Ishikawa (cell line): ENCODE measurements at regions not wholly inside any gene's neighbourhood (a gene's known extent, or its start where the extent isn't known, plus 50 kb on each side); places are given as distances from the start of the nearest gene placed in this dataset.

Experiments used
- CEBPB ChIP-seq: IDR thresholded peaks from 2 replicates; pipeline ENCODE4 v1.6.1; 2012
- CREB1 ChIP-seq: IDR thresholded peaks from 2 replicates; pipeline ENCODE4 v1.6.1; 2012; ENCODE audit warnings: low read depth
- EGR1 ChIP-seq: IDR thresholded peaks from 2 replicates; pipeline ENCODE4 v1.6.1; 2012
- EP300 ChIP-seq: IDR thresholded peaks from 2 replicates; pipeline ENCODE4 v1.6.1; 2012; ENCODE audit warnings: borderline replicate concordance
- FOXM1 ChIP-seq: IDR thresholded peaks from 2 replicates; pipeline ENCODE4 v1.6.1; 2012; ENCODE audit warnings: low read depth, borderline replicate concordance
- NFIC ChIP-seq: IDR thresholded peaks from 2 replicates; pipeline ENCODE4 v1.6.1; 2012
- RAD21 ChIP-seq: IDR thresholded peaks from 2 replicates; pipeline ENCODE4 v1.6.1; 2012; ENCODE audit warnings: low read depth
- TAF1 ChIP-seq: IDR thresholded peaks from 2 replicates; pipeline ENCODE4 v1.6.1; 2012; ENCODE audit warnings: low read depth, mild to moderate bottlenecking
- TCF12 ChIP-seq: IDR thresholded peaks from 2 replicates; pipeline ENCODE4 v1.6.1; 2012; ENCODE audit warnings: low read depth
- TEAD4 ChIP-seq: IDR thresholded peaks from 2 replicates; pipeline ENCODE4 v1.6.1; 2012
- USF1 ChIP-seq: IDR thresholded peaks from 2 replicates; pipeline ENCODE4 v1.6.1; 2012
- YY1 ChIP-seq: IDR thresholded peaks from 2 replicates; pipeline ENCODE4 v1.6.1; 2012; ENCODE audit warnings: low read depth
- ZBTB7A ChIP-seq: IDR thresholded peaks from 2 replicates; pipeline ENCODE4 v1.6.1; 2012; ENCODE audit warnings: low read depth
- TF ChIP-seq, protein P1 (sequence below): IDR thresholded peaks from 2 replicates; pipeline ENCODE4 v1.6.1; 2012
- TF ChIP-seq, protein P2 (sequence below): IDR thresholded peaks from 2 replicates; pipeline ENCODE4 v1.6.1; 2012; ENCODE audit warnings: low read depth, mild to moderate bottlenecking

DNA sequence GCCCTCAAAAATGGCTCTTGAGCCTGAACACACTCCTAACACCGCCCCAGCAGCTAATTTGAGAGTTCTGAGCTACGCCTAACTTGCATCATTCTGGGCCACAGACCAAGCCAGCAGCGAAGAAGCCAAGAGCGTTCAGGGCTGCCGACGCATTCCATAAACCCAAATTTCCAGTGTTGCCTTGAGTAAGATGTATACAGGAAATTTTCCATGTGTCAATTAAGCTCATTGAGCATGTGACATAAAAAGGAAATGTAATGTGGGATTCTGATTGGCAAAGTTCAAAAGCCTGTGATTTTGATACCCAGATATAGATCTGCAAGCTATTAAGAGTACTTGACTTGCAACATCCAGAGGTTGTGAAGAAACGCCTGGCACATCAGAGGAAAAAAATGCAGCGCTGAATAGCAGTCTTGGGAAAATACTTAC lies 148.6 kb upstream of the NR2F2 start:
- TF ChIP-seq, protein P1, sequence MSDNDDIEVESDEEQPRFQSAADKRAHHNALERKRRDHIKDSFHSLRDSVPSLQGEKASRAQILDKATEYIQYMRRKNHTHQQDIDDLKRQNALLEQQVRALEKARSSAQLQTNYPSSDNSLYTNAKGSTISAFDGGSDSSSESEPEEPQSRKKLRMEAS: no peak

- TF ChIP-seq EP300 (no peak), ZBTB7A (no peak), NFIC (no peak), TAF1 (no peak), TEAD4 (no peak), CEBPB (no peak), YY1 (no peak), TCF12 (no peak), FOXM1 (no peak), USF1 (no peak), EGR1 (no peak), RAD21 (no peak)
- TF ChIP-seq, protein P1: no peak
- TF ChIP-seq, protein P2, sequence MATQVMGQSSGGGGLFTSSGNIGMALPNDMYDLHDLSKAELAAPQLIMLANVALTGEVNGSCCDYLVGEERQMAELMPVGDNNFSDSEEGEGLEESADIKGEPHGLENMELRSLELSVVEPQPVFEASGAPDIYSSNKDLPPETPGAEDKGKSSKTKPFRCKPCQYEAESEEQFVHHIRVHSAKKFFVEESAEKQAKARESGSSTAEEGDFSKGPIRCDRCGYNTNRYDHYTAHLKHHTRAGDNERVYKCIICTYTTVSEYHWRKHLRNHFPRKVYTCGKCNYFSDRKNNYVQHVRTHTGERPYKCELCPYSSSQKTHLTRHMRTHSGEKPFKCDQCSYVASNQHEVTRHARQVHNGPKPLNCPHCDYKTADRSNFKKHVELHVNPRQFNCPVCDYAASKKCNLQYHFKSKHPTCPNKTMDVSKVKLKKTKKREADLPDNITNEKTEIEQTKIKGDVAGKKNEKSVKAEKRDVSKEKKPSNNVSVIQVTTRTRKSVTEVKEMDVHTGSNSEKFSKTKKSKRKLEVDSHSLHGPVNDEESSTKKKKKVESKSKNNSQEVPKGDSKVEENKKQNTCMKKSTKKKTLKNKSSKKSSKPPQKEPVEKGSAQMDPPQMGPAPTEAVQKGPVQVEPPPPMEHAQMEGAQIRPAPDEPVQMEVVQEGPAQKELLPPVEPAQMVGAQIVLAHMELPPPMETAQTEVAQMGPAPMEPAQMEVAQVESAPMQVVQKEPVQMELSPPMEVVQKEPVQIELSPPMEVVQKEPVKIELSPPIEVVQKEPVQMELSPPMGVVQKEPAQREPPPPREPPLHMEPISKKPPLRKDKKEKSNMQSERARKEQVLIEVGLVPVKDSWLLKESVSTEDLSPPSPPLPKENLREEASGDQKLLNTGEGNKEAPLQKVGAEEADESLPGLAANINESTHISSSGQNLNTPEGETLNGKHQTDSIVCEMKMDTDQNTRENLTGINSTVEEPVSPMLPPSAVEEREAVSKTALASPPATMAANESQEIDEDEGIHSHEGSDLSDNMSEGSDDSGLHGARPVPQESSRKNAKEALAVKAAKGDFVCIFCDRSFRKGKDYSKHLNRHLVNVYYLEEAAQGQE: no peak
Observed at GRCh38 chr15:96182736-96183513, 147.6 kb upstream of the NR2F2 start.

DNA sequence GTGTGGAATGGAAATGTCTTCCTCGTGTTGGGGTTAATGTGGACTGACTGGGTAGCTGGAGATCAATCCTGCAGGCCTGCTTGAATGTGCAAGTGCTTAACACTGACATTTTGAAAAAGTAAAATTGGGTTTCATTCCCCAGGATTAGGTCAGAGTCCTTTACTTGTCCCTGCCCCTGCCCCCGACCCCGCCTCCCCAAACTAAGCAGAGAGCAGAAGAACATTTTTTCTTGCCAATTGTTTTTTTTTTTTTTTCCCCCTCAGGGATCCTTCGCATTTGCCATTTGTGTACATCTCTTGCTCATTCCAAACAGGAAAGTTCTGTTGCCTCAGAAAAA lies 147.0 kb upstream of the NR2F2 start:
- TF ChIP-seq NFIC (no peak), TAF1 (no peak), RAD21 (no peak), ZBTB7A (no peak), CREB1 (no peak), TCF12 (no peak), TEAD4 (no peak), CEBPB (no peak), USF1 (no peak), YY1 (no peak), FOXM1 (no peak), EGR1 (no peak), EP300 (no peak)
- TF ChIP-seq, protein P1: no peak
- TF ChIP-seq, protein P2: no peak

DNA sequence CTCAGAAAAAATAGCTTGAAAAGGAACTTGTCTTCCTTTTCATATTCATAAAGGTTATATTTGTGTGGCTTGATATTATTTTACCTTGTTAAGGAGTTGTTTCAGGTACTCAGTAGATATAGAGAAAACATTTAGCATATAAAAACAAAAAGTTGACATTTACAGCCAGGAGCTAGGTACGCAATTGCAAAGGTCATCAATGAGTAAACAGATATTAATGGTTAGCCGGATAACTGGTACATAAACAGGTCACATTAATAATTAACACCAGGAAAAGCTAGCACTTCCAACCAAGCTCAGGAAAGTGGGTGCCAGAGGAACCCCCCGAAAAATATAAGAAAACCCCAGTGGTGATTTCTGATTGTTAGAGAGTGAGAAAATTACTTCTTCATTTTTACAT lies 146.6 kb upstream of the NR2F2 start:
- TF ChIP-seq TEAD4: no peak
- TF ChIP-seq FOXM1: no peak
- TF ChIP-seq EGR1: no peak
- TF ChIP-seq, protein P1: no peak
- no peak for TF ChIP-seq USF1
- no peak for TF ChIP-seq RAD21

GRCh38 chr15:96184297-96184696 lies 146.2 kb upstream of the NR2F2 start:
- TF ChIP-seq FOXM1 (no peak), RAD21 (no peak), EGR1 (no peak), TEAD4 (no peak), YY1 (no peak), NFIC (no peak), TAF1 (no peak), TCF12 (no peak), USF1 (no peak), CEBPB (no peak), CREB1 (no peak), ZBTB7A (no peak), EP300 (no peak)
- TF ChIP-seq, protein P1: no peak
- TF ChIP-seq, protein P2: no peak
